ENCODE measurements at regions not wholly inside any gene's neighbourhood (a gene's known extent, or its start where the extent isn't known, plus 50 kb on each side); places are given as distances from the start of the nearest gene placed in this dataset.

DNA sequence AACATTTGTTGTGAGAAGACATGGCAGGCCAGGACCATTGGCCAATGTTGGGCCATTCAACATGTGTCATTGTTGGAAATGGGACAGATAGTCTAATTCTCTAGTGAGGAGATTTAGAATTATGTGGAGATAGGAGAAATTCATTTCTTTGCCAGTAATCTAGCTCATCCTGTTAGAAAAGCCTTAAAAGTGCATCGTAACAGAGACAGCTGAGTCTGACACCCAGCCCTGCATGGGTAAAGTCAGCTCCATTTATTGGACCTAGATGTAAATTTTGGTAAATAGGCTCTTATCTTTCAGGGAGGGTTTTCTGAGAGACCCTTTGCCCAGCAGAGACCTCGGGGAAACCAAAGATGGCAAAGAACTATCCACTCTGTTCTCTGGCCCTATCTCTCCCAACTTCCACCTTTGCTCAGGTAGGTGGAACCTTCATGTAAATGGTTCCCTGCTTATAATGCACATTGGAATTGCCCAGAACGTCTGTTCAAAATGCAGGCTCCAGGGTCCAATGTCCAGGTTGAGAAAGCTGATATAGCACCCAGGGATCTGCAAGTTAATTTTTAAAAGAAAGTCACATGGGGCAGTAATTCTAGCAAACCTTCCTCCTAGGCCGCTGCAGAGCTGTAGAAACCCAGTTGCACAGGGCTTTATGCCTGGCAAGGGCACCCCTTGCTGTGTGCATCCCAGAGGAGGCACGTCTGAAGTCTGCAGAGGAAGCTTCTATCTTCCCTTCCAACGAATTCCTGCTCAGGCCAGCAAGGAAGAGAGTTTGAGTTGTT lies 365.9 kb upstream of the PROK2 start:
- no peak overlapping the region for H3K4me3 Mint-ChIP-seq

DNA sequence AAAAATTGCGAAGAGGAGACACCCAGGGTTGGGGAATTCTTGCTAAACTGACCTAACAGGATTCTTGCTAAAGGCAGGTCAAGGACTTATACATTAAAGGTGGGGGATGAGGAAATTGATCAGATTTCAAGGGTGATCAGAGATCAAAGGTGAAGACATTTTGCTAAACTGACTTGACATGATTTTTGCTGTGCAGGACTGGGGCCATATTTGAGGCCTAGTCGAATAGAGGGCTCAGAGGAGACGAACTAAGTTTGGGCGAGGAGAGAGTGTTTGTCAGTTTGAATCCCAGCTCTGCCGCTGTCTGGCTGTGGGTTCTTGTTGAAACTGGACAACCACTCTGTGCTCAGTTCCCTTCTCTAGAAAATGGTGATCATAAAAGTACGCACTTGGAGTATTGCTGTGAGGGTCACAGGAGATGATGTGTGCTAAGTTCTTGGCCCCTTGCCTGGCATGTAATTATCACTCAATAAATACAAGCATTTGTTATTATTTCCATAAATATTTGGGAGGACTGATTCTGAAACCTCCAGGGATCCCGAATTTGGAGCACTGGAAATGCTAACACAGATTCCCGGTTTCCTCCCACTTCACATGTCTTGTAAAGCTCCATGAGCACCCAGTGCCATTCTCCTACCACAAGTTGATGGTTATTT lies 364.8 kb upstream of the PROK2 start:
- Histone ChIP-seq H3K9ac (no peak overlapping the region), H3K27me3 (no peaks in the 10 kb centered on the region), H4K20me1 (ENCODE audit: low read depth) (no peaks in the 10 kb centered on the region), H3K36me3 (no peaks in the 10 kb centered on the region), H3K27ac (no peak overlapping the region), H3K4me2 (no peak overlapping the region), H3K4me3 (no peak overlapping the region), H2AFZ (replicated peaks) (no peak overlapping the region), H3K79me2 (ENCODE audit: low read depth) (no peaks in the 10 kb centered on the region), H3K4me1 (no peaks in the 10 kb centered on the region), H3F3A (ENCODE audit: low read depth) (no peaks in the 10 kb centered on the region), H3K9me3 (ENCODE audit: low read depth) (no peaks in the 10 kb centered on the region)
- peaks cover 18% of the 10 kb centered on the region for H3K27me3 Mint-ChIP-seq (ENCODE audit: insufficient read depth, low read depth)
- H3K4me1 Mint-ChIP-seq, result peaks cover 14% of the 10 kb centered on the region
- H3K4me3 Mint-ChIP-seq, result no peak overlapping the region
- TF ChIP-seq EZH2 (IDR thresholded peaks at IDR 0.05), result no peak
- no peak for TF ChIP-seq EZH2phosphoT487 (IDR thresholded peaks at IDR 0.05)
- TF ChIP-seq, protein P1, sequence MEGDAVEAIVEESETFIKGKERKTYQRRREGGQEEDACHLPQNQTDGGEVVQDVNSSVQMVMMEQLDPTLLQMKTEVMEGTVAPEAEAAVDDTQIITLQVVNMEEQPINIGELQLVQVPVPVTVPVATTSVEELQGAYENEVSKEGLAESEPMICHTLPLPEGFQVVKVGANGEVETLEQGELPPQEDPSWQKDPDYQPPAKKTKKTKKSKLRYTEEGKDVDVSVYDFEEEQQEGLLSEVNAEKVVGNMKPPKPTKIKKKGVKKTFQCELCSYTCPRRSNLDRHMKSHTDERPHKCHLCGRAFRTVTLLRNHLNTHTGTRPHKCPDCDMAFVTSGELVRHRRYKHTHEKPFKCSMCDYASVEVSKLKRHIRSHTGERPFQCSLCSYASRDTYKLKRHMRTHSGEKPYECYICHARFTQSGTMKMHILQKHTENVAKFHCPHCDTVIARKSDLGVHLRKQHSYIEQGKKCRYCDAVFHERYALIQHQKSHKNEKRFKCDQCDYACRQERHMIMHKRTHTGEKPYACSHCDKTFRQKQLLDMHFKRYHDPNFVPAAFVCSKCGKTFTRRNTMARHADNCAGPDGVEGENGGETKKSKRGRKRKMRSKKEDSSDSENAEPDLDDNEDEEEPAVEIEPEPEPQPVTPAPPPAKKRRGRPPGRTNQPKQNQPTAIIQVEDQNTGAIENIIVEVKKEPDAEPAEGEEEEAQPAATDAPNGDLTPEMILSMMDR (IDR thresholded peaks at IDR 0.05), result no peak
- H3K36me3 Mint-ChIP-seq, result peaks cover 4% of the 10 kb centered on the region
- peaks cover 10% of the 10 kb centered on the region for H3K9me3 Mint-ChIP-seq
- no peak overlapping the region for H3K27ac Mint-ChIP-seq
- DNase-seq (ENCODE audit: low spot score), result no peak

More for the DNA sequence above, 365.9 kb upstream of the PROK2 start:
- Mint-ChIP-seq H3K27ac (no peak overlapping the region), H3K27me3 (ENCODE audit: insufficient read depth, low read depth) (peaks cover 16% of the 10 kb centered on the region), H3K9me3 (peaks cover 15% of the 10 kb centered on the region), H3K36me3 (peaks cover 4% of the 10 kb centered on the region), H3K4me1 (peaks cover 15% of the 10 kb centered on the region)
- H3K9me3 ChIP-seq (ENCODE audit: low read depth), result no peaks in the 10 kb centered on the region
- no peak overlapping the region for H3K4me3 ChIP-seq
- H3F3A ChIP-seq (ENCODE audit: low read depth), result no peaks in the 10 kb centered on the region
- no peaks in the 10 kb centered on the region for H3K36me3 ChIP-seq
- no peak overlapping the region for H3K9ac ChIP-seq
- no peak overlapping the region for H3K4me2 ChIP-seq
- no peak overlapping the region for H3K27ac ChIP-seq
- H4K20me1 ChIP-seq (ENCODE audit: low read depth), result no peaks in the 10 kb centered on the region
- DNase-seq (ENCODE audit: low spot score), result no peak
- no peaks in the 10 kb centered on the region for H3K27me3 ChIP-seq
- no peak overlapping the region for H2AFZ ChIP-seq (replicated peaks)
- TF ChIP-seq EZH2 (IDR thresholded peaks at IDR 0.05) (no peak), EZH2phosphoT487 (IDR thresholded peaks at IDR 0.05) (no peak)
- TF ChIP-seq, protein P1 (IDR thresholded peaks at IDR 0.05), result no peak
- no peaks in the 10 kb centered on the region for H3K79me2 ChIP-seq (ENCODE audit: low read depth)
- no peaks in the 10 kb centered on the region for H3K4me1 ChIP-seq

DNA sequence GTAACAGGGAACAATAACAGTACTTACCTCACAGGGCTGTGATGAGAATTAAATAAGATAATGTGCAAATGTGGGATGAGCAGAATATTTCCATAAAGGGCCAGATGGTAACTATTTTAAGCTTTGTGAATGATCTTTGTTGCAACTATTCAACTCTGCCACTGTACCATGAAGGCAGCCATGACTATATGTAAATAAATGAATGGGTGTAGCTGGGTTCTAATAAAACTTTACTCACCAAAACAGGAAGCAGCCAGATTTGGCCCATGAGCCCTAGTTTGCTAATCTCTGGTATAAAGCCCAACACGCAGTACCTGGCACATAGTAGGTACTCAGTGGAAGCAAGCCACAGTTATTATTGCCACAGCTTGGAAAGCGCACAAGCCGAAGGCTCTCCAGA lies 362.7 kb upstream of the PROK2 start:
- H4K20me1 ChIP-seq (ENCODE audit: low read depth), result no peaks in the 10 kb centered on the region
- H2AFZ ChIP-seq (replicated peaks), result no peak overlapping the region
- no peak overlapping the region for H3K27ac ChIP-seq
- Mint-ChIP-seq H3K4me3 (no peak overlapping the region), H3K36me3 (peaks cover 4% of the 10 kb centered on the region), H3K9me3 (peaks cover 8% of the 10 kb centered on the region), H3K27me3 (ENCODE audit: insufficient read depth, low read depth) (peaks cover 19% of the 10 kb centered on the region), H3K27ac (no peak overlapping the region), H3K4me1 (peaks cover 17% of the 10 kb centered on the region)
- no peak overlapping the region for H3K9ac ChIP-seq
- no peaks in the 10 kb centered on the region for H3F3A ChIP-seq (ENCODE audit: low read depth)
- no peak for TF ChIP-seq EZH2phosphoT487 (IDR thresholded peaks at IDR 0.05)
- no peak for TF ChIP-seq EZH2 (IDR thresholded peaks at IDR 0.05)
- H3K79me2 ChIP-seq (ENCODE audit: low read depth), result no peaks in the 10 kb centered on the region
- no peaks in the 10 kb centered on the region for H3K4me1 ChIP-seq
- no peak overlapping the region for H3K4me3 ChIP-seq
- no peak for DNase-seq (ENCODE audit: low spot score)
- no peaks in the 10 kb centered on the region for H3K27me3 ChIP-seq
- H3K4me2 ChIP-seq, result no peak overlapping the region
- no peaks in the 10 kb centered on the region for H3K36me3 ChIP-seq
- no peaks in the 10 kb centered on the region for H3K9me3 ChIP-seq (ENCODE audit: low read depth)
